Activated CD4-positive, alpha-beta T cell treated with anti-CD3 and anti-CD28 coated beads for 48 hours (primary cell): ENCODE measurements at regions not wholly inside any gene's neighbourhood (a gene's known extent, or its start where the extent isn't known, plus 50 kb on each side); places are given as distances from the start of the nearest gene placed in this dataset.
"Not testable (repeated sequence)": the region's sequence is repeated elsewhere in the genome, so short reads cannot be mapped to it uniquely, and the experiment has no call there.

Source experiments
- DNase-seq: peaks from one replicate; pipeline ENCODE4 v3.0.0-alpha.2; 2020

DNA sequence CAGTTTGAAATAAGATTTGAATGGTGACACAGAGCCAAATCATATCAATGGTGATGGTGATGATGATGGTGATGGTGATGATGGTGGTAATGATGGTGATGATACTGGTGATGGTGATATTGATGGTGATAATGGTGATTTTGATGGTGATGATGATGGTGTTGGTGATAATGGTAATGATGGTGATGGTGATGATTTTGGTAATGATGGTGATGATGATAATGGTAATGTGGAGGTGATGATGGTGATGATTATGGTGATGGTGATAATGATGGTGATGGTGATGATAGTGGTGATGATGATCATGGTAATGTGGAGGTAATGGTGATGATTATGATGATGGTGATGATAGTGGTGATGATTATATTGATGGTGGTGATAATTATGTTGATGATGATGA, 311.9 kb upstream of the SFSWAP start:
- no peak for DNase-seq

GRCh38 chr12:131400668-131401294, 310.1 kb upstream of the SFSWAP start:
- not testable (repeated sequence) for DNase-seq

- DNase-seq = not testable (repeated sequence)
Observed at GRCh38 chr12:131401907-131402633, 308.8 kb upstream of the SFSWAP start.

DNA sequence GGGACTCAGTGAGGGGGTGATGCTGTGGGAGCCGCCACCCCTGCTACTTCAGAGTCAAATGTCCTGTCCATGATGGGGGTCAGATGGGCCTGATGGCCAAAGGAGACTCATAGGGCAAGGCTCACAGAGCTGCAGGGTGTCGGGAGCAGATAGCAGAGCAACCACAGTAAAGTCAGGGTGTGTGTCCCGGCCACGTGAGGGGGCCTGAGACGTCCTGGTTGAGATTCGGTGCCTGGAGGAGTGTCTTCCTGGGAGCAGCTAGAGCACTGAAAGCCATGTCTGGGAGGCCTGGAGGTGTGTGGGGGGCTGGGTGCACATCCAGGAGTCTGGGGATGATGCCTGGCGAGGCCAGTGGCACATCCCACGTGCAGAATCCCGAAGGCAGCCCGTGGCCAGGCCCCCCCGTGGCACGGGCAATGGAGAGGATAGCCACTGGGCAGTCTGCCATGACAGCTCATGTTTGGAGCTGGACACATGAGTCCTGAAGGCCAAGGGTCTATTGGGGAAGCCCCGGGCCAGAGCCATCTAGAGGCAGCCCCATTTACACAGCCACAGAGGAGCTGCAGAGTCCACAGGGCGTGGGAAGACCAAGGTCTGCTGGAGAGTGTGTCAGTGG, 308.0 kb upstream of the SFSWAP start:
- no peak for DNase-seq

DNA sequence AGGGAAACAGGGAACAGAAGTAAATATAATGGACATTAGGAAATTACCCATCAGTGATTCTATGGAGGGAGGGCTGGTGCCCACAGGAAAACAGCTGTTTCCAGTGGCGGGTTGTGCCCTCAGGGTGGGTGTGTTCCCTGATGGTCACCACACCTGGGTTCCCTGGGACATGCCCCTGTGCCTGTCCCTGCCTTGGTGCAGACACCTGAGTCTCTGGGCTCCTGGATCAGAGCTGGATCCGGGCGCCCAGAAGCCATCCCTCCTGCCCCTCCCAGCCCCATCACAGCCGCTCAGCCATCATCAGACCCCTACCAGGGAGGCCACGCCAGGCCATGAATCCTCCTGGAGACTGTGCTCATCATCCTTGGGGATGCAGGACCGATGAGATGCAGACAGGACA, 307.2 kb upstream of the SFSWAP start:
- DNase-seq = no peak

DNA sequence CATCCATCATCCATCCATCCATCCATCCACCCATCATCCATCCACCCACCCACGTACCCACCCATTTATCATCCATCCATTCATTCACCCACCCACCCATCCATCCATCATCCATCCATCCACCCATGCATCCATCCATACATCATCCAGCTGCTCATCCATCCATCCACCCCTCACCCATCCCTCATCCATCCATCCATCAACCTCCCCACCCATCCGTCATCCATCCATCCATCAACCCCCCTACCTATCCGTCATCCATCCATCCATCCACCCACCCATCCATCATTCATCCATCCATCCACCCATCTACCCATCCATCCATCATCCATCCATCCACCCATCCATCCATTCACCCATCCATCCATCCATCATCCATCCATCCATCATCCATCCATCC, 306.2 kb upstream of the SFSWAP start:
- no peak for DNase-seq

DNA sequence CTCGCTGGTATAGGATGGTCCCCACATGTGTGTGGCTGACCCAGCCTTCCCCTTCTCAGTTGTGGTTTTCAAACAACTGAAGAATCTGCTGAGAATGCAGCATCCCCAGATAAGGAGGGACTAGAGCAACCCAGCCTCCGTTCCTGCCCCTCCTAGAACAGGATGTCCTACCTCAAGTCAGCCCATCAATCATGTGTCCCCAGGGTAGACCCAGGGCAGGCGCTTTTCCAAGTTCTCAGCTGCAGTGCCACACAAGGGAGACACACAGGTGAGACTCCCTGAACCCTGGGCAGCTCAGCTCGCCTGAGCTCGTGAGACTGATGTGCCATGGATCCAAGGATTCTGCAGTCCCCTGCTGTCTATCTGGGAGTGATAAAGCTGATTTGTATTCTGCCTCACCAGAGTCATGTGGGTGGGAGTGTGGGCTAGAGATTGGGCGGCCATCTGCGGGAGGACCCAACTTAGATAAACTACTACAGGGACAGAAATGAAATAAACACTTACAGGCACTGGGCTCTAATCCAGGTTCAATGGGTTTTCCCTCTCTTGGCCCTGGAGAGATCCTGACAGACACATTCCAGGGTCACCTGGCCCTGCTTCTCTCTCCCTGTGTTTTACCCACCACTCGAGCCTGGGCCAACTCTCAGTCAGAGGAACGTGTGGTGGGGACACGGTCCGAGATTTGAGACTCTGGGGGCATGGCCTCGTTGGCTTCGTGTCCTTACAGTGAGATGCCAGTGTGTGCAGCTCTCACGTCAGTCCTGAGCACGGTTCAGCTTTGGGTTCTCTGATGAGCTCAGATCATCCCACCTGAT, 303.5 kb upstream of the SFSWAP start:
- DNase-seq = no peak

DNA sequence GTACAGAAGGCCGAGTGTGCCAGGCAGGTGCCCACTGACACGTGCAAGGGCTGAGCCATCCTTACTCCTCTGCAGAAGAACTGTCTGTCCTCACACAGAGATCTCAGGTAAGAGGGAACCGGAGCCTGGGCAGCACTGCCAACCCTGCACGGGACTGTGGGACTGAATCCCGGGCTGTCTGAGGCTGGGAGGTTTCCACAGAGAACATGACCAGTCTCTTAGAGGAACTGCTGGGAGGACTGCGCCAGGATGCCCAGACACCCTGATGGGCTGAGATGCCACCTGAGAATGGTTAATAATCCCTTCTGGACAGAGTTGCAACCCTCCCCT, 302.9 kb upstream of the SFSWAP start:
- DNase-seq = no peak

DNA sequence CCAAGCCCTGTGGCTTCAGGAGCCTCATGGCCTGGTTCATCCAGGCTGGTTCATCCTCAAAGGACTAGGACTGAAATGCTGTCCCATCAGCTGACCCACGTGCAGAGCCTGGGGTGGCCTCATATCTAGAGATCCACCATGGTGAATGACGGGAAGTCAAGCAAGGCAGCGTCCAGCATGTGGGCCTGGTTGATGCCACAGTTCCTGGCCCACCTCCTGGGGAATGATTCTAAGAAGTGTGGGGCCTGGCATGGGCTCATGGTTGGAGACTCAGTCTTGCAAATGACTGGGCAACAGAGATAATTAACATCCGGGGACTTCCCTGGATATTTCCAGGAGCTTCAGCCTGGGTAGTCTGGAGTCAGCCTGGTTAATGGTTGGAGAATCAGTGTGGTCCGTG, 302.4 kb upstream of the SFSWAP start:
- DNase-seq = no peak

DNA sequence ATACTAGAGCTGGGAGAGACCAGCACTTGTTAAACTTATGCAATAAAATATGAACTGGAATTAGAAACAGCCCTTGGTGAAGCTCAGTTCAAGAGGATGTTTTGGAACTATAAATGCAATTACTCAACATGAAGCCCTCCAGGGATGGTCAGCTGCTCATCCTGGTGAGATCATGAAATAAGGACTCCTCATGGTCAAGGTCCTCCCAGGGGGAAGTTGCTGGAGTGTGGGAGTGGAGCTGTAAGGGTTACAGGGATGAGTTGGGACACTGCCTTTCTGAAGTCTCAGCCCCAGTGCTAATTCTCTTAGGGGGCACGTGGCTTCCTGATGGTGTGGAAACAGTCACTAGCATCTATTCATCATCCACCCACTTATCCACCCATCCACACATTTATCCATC, 301.7 kb upstream of the SFSWAP start:
- DNase-seq = no peak

- not testable (repeated sequence) for DNase-seq
Observed at GRCh38 chr12:131411827-131412226, 299.1 kb upstream of the SFSWAP start.

DNA sequence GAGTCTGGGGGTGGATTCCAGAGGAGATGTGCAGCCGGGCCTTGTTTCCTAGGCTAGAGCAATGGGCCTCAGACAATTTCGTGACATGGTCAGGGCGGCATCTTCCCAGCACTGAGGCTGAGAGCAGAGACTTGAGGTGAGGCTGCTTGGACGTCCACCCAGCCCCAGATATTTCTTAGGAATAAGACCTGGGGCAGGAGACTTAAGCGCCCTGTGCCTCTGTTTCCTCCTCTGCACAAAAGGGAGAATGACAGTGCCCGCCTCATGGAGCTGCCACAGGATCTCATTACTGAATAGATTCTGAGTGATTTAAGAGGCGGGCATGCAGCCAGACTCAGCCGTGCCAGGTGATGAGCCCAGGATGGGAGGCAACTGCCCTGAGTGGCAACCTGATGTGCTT, 297.9 kb upstream of the SFSWAP start:
- DNase-seq = no peak

DNA sequence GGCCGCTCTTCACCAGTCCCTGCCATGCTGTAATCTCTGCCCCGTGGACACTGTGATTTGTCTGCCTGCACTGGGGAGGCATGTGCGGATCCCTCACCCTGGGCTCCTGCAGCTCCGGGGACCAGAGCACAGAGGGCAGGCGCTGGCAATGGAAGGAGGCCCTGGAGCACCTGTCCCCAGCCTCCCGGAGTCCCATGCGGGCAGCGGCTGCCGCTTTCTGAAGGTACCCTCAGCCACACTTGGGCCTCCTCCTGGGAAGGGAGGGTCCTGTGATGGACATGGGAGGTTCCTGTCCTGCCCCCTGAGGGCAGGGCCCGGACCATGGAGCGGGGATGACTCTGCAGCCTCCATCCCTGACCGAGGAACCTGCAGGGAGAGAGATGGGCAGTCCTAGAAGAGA, 297.4 kb upstream of the SFSWAP start:
- no peak for DNase-seq

GRCh38 chr12:131414155-131414922, 296.6 kb upstream of the SFSWAP start:
- not testable (repeated sequence) for DNase-seq

GRCh38 chr12:131415781-131416180, 295.1 kb upstream of the SFSWAP start:
- peak; percentile 13 for DNase-seq

- DNase-seq = no peak
Observed at GRCh38 chr12:131418121-131418520, 292.8 kb upstream of the SFSWAP start.

GRCh38 chr12:131418884-131419283, 292.0 kb upstream of the SFSWAP start:
- DNase-seq = no peak

DNA sequence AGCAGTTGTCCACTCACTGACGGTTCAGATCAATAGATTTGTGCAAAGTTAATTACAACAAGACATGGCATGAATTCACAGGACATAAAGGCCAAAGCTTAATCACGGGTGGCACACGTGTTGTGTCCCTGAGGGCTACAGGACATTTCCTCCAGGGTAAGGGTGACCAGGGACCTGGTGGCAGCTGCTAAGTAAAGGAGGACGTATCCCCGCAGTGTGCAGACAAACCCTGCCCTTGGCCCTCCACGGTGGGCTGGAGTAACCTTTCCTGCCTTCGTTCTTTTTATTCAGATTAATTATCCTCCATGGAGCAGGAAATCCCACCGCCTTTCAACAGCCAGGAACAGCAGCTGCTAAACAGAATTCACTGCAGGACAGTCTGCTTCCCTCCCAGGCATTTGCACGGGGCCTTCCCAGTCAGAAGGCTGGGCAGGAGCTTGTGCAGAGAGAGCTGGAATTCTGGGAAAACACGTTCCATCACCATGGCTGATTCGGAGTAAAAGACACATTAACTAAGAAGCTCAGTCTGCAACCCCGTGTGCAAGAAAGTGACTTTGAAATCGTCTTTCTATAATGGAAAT, 289.9 kb upstream of the SFSWAP start:
- no peak for DNase-seq

GRCh38 chr12:131421509-131422186, 289.2 kb upstream of the SFSWAP start:
- no peak for DNase-seq

- no peak for DNase-seq
Observed at GRCh38 chr12:131422187-131422520, 288.7 kb upstream of the SFSWAP start.

GRCh38 chr12:131422744-131423143, 288.1 kb upstream of the SFSWAP start:
- no peak for DNase-seq

- no peak for DNase-seq
Observed at GRCh38 chr12:131424270-131424669, 286.6 kb upstream of the SFSWAP start.
